ENCODE measurements at regions not wholly inside any gene's neighbourhood (a gene's known extent, or its start where the extent isn't known, plus 50 kb on each side); places are given as distances from the start of the nearest gene placed in this dataset.
"Not testable (repeated sequence)": the region's sequence is repeated elsewhere in the genome, so short reads cannot be mapped to it uniquely, and the experiment has no call there.

DNA sequence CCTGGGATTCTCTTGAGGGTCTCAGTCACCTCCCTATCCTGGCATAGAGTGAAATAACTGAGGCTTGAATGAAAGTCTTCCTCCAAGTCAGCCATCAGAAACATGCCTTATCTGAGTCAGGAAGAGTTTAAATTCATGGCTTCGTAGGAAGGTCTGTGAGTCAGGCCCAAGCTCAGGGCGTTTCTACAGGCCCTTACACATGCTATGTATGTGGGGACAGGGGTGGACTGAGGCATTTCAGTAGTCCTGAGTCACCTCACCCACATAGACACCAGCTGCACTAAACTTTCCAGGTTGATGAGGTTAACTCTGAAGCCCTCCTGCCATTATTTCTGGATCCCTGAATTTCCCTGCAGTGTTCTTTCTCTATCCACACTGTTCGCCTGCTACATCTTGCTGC lies 134.6 kb upstream of the RCN1 start:
- DNase-seq: no peak

DNA sequence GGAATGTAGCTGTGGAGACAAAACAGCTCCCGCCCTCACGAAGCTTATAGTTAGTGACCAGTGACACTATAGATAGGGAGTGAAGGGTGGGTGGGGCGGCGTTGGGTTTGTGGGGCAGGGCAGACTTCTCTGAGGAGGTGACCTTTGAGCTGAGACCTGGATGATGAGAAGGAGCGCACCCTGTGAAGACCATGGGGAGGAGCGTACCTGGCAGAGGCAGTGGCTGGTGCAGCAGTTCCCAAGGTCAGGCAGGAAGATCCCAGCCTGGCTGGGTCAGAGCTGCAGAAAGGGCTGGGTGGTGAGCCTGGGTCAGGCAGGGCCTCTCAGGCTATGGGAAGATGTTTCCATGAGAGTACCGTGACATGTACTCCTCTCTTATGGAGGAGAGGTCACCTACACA lies 135.0 kb upstream of the RCN1 start:
- no peak for DNase-seq

- DNase-seq: no peak
Observed at GRCh38 chr11:31953803-31954327, 137.0 kb upstream of the RCN1 start.

GRCh38 chr11:31949733-31950200 lies 138.6 kb upstream of the PAX6 start:
- DNase-seq: not testable (repeated sequence)

DNA sequence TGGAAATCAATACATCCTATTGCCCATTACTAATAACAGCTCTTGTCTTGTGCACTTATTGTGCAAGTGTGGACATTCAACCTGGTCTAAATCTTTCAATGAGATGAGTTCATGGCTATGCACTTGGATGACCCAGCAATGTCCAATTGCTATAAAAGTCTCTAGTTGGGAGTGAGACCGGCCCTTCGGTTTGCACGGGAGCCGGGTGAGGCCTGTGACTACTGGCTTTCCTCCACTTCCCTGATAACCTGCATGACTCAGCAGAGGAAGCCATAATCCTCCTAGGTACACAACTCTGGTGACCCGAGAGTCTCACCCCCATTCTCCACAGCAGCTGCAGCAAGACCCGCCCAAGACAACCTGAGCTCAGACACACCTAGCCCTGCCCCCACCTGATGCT lies 135.9 kb upstream of the PAX6 start:
- DNase-seq: no peak

DNA sequence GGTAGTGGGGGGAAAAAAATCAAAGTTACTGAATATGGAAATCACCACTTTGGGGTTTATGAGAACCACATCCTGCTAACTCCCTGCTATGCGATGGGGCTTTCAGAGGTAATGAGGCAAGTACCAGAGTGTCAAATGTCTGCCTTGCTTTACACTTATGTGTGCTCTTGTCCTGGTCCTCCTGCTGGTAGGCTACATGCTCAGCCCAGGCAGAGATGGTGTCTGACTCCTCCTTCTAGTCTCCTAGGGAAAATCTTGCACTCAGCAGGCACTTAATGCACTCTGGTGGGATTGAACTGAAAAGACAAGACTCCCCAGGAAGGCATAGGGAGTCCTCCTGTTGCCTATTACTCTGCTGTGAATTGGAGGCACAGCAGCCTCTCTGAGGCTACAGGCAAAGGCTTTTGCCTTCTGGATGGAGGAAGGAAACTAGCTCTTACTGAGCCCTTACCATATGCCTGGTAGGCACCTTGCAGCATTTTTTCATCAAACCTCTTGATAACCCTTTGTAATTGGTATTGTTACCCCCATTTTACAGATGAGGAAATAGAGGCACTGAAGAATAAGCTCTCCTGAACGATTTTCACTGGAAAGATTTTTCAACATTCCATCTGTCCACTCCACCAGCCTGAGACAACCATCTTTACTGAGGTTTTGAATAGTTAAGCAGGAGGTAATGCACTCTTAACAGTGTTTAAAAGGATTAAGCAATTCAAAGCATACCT lies 132.1 kb upstream of the PAX6 start:
- no peak for DNase-seq

DNA sequence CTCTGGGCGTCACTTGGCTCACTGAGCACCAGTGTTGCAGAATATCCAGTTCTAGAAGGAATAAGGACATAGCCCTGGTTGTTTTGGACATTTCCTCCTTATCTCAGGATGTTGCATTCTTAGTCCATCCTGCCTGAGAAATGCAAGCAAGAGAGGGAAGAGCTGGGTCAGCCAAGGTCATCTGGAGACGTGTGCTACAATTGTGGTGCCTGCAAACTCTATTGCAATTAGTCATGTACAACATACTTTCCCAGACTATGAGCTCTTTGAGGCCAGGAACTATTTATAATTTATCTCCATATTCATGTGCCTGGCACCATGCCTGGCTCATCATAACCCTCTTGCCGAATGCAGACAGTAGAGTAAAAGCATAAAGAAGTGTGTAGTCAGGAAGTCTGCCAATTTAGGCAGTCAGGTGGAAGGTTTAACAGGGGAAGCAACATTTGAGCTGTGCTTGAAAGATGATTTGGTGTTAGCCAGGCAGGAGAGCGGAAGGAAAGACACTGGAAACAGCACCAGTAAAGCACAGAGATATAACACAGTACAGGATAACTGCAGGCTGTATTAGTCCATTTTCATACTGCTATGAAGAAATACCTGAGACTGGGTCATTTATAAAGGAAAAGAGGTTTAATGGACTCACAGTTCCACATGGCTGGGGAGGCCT lies 129.4 kb upstream of the PAX6 start:
- no peak for DNase-seq

GRCh38 chr11:31939004-31939403 lies 127.9 kb upstream of the PAX6 start:
- DNase-seq: no peak

GRCh38 chr11:31936312-31936711 lies 125.2 kb upstream of the PAX6 start:
- no peak for DNase-seq

DNA sequence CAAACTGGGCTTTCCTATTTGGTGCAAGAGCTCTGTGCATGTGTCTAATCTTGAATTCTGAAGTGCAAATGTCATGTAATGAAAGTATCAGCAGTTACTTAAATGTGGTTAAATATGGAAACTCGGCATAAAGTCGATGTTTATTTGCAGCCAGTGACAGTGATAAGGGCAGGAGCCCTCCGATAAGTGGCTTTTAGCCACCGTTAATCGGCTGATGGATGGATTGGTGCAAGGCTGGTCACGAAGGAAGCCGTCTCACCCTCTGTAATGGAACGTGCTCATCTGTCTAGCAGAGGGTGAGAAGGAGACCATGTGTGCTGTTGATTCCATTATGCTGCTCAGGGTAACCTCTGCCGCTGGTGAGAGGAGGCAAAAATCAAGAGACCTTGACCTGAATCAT lies 121.8 kb upstream of the PAX6 start:
- no peak for DNase-seq

- DNase-seq: no peak
Observed at GRCh38 chr11:31927982-31928381, 116.9 kb upstream of the PAX6 start.

GRCh38 chr11:31926816-31927528 lies 115.8 kb upstream of the PAX6 start:
- no peak for DNase-seq

DNA sequence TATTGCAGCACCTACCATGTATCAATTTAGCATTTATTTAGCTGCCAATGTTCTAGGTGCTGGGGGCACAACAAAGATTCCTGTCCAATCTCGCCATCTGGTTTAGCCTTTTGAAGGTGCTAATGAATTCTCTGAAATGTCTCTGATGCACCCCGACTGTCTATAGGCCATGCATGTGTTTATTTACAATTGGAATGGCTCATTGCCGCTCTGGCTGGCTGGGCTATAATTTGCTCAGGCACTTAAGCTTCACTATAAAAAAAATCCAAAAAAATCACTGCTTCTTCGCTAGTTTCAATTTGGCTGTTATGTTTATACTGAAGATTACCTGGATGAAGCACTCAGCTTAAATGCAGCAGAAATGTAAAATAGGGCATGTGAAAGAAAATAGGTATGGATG lies 115.0 kb upstream of the PAX6 start:
- DNase-seq: no peak

GRCh38 chr11:31922450-31922849 lies 111.3 kb upstream of the PAX6 start:
- DNase-seq: no peak

DNA sequence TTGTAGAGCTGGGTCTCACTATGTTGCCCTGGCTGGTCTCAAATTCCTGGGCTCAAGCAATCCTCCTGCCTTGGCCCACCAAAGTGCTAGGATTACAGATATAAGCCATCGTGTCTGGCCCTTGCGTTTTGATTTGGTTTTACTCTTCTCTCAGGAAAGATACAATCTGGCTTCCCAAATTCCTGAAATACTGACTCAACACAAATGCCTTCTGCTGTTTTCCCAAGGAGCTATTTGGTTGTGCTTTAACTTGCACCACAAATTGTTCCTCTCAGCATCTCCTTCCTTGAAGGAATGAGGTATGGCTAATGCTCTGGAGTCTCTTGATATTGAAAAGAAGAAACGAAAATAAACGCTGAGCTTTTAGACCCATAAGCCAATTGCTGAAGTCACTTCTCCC lies 110.0 kb upstream of the PAX6 start:
- no peak for DNase-seq

GRCh38 chr11:31919175-31919574 lies 108.1 kb upstream of the PAX6 start:
- DNase-seq: no peak

GRCh38 chr11:31915867-31916266 lies 104.7 kb upstream of the PAX6 start:
- DNase-seq: no peak

DNA sequence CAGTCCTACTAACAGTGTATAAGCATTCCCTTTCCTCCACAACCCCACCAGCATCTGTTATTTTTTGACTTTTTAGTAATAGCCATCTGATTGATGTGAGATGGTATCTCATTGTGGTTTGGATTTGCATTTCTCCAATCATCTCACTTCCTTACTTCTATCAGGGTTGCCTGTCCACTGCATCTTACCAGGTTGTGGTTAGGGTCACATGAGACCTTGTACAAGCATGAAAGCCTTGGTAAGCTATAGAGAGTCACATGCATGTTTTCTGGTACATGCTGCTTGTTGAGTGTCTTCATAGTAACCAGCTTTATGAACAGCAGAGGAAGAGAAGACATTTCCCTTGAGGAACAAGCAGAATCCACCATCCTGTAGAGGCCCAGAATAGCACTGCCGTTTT lies 102.9 kb upstream of the PAX6 start:
- DNase-seq: no peak

- no peak for DNase-seq
Observed at GRCh38 chr11:31912808-31913207, 101.7 kb upstream of the PAX6 start.

- DNase-seq: no peak
Observed at GRCh38 chr11:31910950-31911576, 99.9 kb upstream of the PAX6 start.

- DNase-seq: no peak
Observed at GRCh38 chr11:31903225-31904074, 92.3 kb upstream of the PAX6 start.

GRCh38 chr11:31902706-31903105 lies 91.6 kb upstream of the PAX6 start:
- no peak for DNase-seq
